PFSK-1 (cell line): ENCODE measurements at regions not wholly inside any gene's neighbourhood (a gene's known extent, or its start where the extent isn't known, plus 50 kb on each side); places are given as distances from the start of the nearest gene placed in this dataset.

Experiments
- SIN3A ChIP-seq: IDR thresholded peaks from 2 replicates; pipeline ENCODE4 v1.6.1; 2012; ENCODE audit warnings: mild to moderate bottlenecking, low read length, moderate library complexity, borderline replicate concordance; ENCODE audit not compliant: insufficient read depth
- TAF1 ChIP-seq: IDR thresholded peaks from 2 replicates; pipeline ENCODE4 v1.6.1; 2012; ENCODE audit warnings: low read length, control low read depth, borderline replicate concordance; ENCODE audit not compliant: insufficient read depth
- TF ChIP-seq, protein P1 (sequence below), 2 experiments: IDR thresholded peaks; 2 replicates each; pipeline versions ENCODE4 v1.6.1 to v1.8.0; 2011 to 2012; ENCODE audit warnings: low read depth in 2 of 2, low read length in 2 of 2, control low read depth in 1 of 2, inconsistent platforms in 1 of 2, mild to moderate bottlenecking in 1 of 2, moderate library complexity in 1 of 2; ENCODE audit not compliant: insufficient read depth in 1 of 2

DNA sequence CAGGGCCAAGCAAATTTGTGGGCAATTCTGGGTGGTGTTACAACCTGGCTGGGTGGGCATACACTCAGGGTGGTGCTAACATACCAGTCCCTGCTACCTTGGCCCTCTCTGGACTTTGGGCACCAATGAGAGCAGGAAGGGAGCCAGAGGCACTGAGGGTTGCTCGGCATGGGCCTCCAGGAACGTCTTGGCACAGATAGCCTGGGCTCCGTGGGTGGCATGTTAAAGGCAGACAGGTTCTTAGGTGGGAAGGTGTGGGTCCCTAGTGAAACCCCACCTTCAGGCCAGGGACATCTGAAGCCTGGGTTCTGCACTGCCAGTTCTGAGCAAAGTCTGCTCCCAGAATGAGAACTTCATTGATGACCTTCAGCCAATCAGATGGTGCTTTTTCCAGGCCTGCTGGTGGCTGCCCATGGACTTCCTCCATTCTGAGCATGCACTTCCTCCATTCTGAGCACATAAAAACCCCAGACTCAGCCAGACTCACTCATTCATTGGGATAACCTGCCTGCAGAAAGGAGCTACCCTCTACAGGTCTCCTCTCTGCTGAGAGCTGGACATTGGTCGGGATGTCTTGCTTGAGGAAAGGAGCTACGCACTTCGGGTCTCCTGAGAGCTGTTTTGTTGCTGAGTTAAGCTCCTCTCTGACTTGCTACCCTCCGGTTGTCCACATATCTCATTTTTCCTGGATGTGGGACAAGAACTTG is 2567.1 kb downstream of the PCDH9 start:
- TF ChIP-seq SIN3A (no peak), TAF1 (no peak)
- TF ChIP-seq, protein P1, sequence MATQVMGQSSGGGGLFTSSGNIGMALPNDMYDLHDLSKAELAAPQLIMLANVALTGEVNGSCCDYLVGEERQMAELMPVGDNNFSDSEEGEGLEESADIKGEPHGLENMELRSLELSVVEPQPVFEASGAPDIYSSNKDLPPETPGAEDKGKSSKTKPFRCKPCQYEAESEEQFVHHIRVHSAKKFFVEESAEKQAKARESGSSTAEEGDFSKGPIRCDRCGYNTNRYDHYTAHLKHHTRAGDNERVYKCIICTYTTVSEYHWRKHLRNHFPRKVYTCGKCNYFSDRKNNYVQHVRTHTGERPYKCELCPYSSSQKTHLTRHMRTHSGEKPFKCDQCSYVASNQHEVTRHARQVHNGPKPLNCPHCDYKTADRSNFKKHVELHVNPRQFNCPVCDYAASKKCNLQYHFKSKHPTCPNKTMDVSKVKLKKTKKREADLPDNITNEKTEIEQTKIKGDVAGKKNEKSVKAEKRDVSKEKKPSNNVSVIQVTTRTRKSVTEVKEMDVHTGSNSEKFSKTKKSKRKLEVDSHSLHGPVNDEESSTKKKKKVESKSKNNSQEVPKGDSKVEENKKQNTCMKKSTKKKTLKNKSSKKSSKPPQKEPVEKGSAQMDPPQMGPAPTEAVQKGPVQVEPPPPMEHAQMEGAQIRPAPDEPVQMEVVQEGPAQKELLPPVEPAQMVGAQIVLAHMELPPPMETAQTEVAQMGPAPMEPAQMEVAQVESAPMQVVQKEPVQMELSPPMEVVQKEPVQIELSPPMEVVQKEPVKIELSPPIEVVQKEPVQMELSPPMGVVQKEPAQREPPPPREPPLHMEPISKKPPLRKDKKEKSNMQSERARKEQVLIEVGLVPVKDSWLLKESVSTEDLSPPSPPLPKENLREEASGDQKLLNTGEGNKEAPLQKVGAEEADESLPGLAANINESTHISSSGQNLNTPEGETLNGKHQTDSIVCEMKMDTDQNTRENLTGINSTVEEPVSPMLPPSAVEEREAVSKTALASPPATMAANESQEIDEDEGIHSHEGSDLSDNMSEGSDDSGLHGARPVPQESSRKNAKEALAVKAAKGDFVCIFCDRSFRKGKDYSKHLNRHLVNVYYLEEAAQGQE (IDR thresholded peaks at IDR 0.05; ENCODE audit: insufficient read depth in 1 of 2, low read depth in 2 of 2, low read length in 2 of 2) = no peak
